Karpas-422 (cell line): ENCODE measurements at regions not wholly inside any gene's neighbourhood (a gene's known extent, or its start where the extent isn't known, plus 50 kb on each side); places are given as distances from the start of the nearest gene placed in this dataset.

ENCODE experiments used
- DNase-seq: peaks from one replicate; pipeline ENCODE4 v3.0.0-alpha.2; 2015
- H2AFZ ChIP-seq: fragments of 200-600 bp; sonication (generic); 2 replicates; pipeline ENCODE4 v1.6.1; 2014; ENCODE audit warnings: antibody characterized with exemption, low read length, mixed read lengths
- H3K27ac ChIP-seq: fragments of 200-600 bp; sonication (generic); 2 replicates; pipeline ENCODE4 v1.5.1; 2014; ENCODE audit warnings: mild to moderate bottlenecking, low read length, moderate library complexity
- H3K27me3 ChIP-seq: fragments of 200-600 bp; sonication (generic); 2 replicates; pipeline ENCODE4 v1.6.1; 2014; ENCODE audit warnings: low read length, mixed read lengths
- H3K36me3 ChIP-seq: fragments of 200-600 bp; sonication (generic); 2 replicates; pipeline ENCODE4 v1.6.1; 2014; ENCODE audit warnings: low read length, mixed read lengths; ENCODE audit not compliant: insufficient read depth
- H3K4me1 ChIP-seq: fragments of 200-600 bp; sonication (generic); 2 replicates; pipeline ENCODE4 v1.6.1; 2014; ENCODE audit warnings: mild to moderate bottlenecking, low read length, mixed read lengths
- H3K4me2 ChIP-seq: fragments of 200-600 bp; sonication (generic); 2 replicates; pipeline ENCODE4 v1.6.1; 2014; ENCODE audit warnings: low read length, low read depth, mild to moderate bottlenecking; ENCODE audit not compliant: poor library complexity, severe bottlenecking
- H3K4me3 ChIP-seq: fragments of 200-600 bp; sonication (generic); 2 replicates; pipeline ENCODE4 v1.5.1; 2014; ENCODE audit warnings: mild to moderate bottlenecking, antibody characterized with exemption, low read length, mixed read lengths
- H3K79me2 ChIP-seq: fragments of 200-600 bp; sonication (generic); 2 replicates; pipeline ENCODE4 v1.6.1; 2014; ENCODE audit warnings: mild to moderate bottlenecking, low read length, mixed read lengths
- H3K9ac ChIP-seq: fragments of 200-600 bp; sonication (generic); 2 replicates; pipeline ENCODE4 v1.6.0; 2014; ENCODE audit warnings: low read length
- H3K9me2 ChIP-seq: fragments of 200-600 bp; sonication (generic), shearing (Covaris generic); replicated peaks from 2 replicates; pipeline ENCODE4 v1.6.0; 2014; ENCODE audit warnings: mild to moderate bottlenecking, low read length, moderate library complexity; ENCODE audit not compliant: insufficient read depth
- H3K9me3 ChIP-seq: fragments of 300-700, 200-600 bp; sonication (generic); 2 replicates; pipeline ENCODE4 v1.6.1; 2014; ENCODE audit warnings: low read length, mixed read lengths
- H4K20me1 ChIP-seq: fragments of 200-600 bp; sonication (generic); 2 replicates; pipeline ENCODE4 v1.6.1; 2014; ENCODE audit warnings: mild to moderate bottlenecking, antibody characterized with exemption, low read length, low read depth; ENCODE audit not compliant: insufficient read depth

GRCh38 chr7:155191901-155192478, 105.7 kb upstream of the INSIG1 start:
- Histone ChIP-seq H3K4me1 (no peaks in the 10 kb centered on the region), H4K20me1 (no peaks in the 10 kb centered on the region), H3K36me3 (no peaks in the 10 kb centered on the region), H3K27ac (no peak overlapping the region), H3K9ac (no peak overlapping the region), H3K79me2 (no peaks in the 10 kb centered on the region), H3K4me2 (no peak overlapping the region), H3K4me3 (no peak overlapping the region), H3K9me3 (no peaks in the 10 kb centered on the region; the same call in 1 of the 2 replicates), H3K9me2 (no peaks in the 10 kb centered on the region), H3K27me3 (no peaks in the 10 kb centered on the region), H2AFZ (no peak overlapping the region)
- DNase-seq = no peak

GRCh38 chr7:155192961-155193640, 104.6 kb upstream of the INSIG1 start:
- Histone ChIP-seq H3K36me3 (no peaks in the 10 kb centered on the region), H3K9ac (no peak overlapping the region), H3K9me2 (no peaks in the 10 kb centered on the region), H2AFZ (no peak overlapping the region), H3K4me3 (no peak overlapping the region), H3K4me1 (no peaks in the 10 kb centered on the region), H3K27me3 (no peaks in the 10 kb centered on the region), H3K9me3 (no peaks in the 10 kb centered on the region; the same call in 1 of the 2 replicates), H4K20me1 (no peaks in the 10 kb centered on the region), H3K79me2 (no peaks in the 10 kb centered on the region), H3K27ac (no peak overlapping the region), H3K4me2 (no peak overlapping the region)
- no peak for DNase-seq

DNA sequence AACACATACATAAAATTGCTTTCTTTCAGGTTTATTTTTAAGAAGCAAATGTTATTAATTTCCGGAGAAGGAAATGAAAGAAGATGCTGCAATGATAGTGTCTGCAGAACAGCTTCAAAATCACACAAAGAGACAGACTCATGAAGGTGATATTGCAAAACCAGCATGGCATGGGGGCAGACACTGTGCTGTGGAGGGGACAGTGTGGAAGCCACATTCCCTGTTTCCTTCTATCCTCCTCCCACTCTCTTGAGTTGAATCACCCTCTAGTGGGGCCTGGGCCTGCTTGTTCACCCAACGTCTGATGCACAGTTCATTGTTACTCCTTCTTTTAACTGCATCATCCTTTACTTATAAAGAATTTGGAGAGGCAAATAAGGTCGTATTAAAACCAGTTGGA, 104.0 kb upstream of the INSIG1 start:
- Histone ChIP-seq H3K4me3 (no peak overlapping the region), H3K4me2 (no peak overlapping the region), H3K9me2 (no peaks in the 10 kb centered on the region), H3K27ac (no peak overlapping the region), H4K20me1 (no peaks in the 10 kb centered on the region), H3K9ac (no peak overlapping the region), H3K9me3 (no peaks in the 10 kb centered on the region; the same call in 1 of the 2 replicates), H3K36me3 (no peaks in the 10 kb centered on the region), H3K4me1 (no peaks in the 10 kb centered on the region), H3K79me2 (no peaks in the 10 kb centered on the region), H2AFZ (no peak overlapping the region), H3K27me3 (no peaks in the 10 kb centered on the region)
- DNase-seq = no peak

DNA sequence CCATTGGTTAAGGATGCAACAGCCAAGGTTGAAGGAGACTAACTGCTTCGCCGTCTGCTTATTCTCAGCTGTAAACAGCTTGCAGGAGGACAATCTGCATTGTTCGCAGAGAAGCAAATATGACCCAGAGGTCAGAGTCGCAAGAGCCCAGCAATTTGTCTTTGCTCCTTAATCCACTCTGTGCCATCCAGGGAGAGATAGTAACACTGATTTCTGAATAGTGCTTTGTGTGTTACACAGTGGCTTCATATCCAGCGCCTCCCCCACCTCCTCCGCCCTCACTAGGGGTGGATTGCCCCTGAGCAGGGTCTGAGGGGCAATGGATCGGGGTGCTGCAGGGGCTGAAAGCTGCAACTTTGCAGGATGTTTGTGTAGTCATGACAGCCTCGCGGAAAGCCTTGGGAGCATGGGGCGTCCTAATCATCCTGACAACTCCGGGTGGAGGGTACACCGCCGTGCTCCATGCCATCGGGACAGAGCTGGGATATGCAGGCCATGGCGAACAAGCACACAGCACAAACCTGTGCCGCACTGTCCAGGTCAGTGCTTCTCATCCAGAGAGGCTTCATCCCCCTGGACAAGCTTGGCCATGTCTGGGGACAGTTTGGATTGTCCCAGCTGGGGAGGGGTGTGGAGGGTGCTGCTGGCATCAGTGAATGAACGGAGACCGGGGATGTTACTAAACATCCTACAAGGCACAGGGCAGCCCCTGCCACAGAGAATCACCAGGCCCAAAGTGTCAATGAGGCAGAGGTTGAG, 103.1 kb upstream of the INSIG1 start:
- DNase-seq = no peak
- no peak overlapping the region for H3K27ac ChIP-seq
- no peak overlapping the region for H2AFZ ChIP-seq
- H3K9me3 ChIP-seq = no peaks in the 10 kb centered on the region; the same call in 1 of the 2 replicates
- H3K4me3 ChIP-seq = no peak overlapping the region
- H3K4me1 ChIP-seq = no peaks in the 10 kb centered on the region
- H3K4me2 ChIP-seq = no peak overlapping the region
- H4K20me1 ChIP-seq = no peaks in the 10 kb centered on the region
- H3K79me2 ChIP-seq = no peaks in the 10 kb centered on the region
- no peaks in the 10 kb centered on the region for H3K27me3 ChIP-seq
- H3K9ac ChIP-seq = no peak overlapping the region
- H3K9me2 ChIP-seq = no peaks in the 10 kb centered on the region
- H3K36me3 ChIP-seq = no peaks in the 10 kb centered on the region

DNA sequence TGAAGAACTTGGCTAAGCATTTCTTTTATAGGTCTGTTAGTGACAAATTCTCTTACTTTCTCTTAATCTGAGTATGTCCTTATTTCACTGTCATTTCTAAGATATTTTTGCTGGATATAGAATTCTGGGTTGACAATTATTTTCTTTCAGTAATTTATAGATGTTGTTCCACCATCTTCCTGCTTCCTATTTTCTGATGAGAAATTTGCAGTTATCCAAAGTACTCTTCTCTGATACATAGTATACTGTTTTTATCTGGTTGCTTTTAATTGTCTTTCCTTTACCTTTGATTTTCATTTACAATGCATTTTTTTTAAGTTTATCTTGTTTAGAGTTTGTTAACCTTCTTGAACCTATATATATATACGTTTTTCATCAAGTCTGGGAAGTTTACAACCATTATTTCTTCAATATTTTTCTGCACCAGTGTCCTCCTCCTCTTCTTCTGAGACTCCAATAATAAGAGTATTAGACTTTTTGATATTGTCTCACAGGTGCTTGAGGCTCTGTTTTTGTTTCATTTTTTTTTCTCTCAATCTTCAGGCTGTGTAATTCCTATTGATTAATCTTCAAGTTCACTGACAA, 101.6 kb upstream of the INSIG1 start:
- Histone ChIP-seq H3K9me3 (no peaks in the 10 kb centered on the region; the same call in 1 of the 2 replicates), H3K9ac (no peak overlapping the region), H3K9me2 (no peaks in the 10 kb centered on the region), H3K27ac (no peak overlapping the region), H3K36me3 (no peaks in the 10 kb centered on the region), H3K79me2 (no peaks in the 10 kb centered on the region), H3K4me3 (no peak overlapping the region), H3K4me1 (no peaks in the 10 kb centered on the region), H2AFZ (no peak overlapping the region), H4K20me1 (no peaks in the 10 kb centered on the region), H3K27me3 (no peaks in the 10 kb centered on the region), H3K4me2 (no peak overlapping the region)
- DNase-seq = no peak

DNA sequence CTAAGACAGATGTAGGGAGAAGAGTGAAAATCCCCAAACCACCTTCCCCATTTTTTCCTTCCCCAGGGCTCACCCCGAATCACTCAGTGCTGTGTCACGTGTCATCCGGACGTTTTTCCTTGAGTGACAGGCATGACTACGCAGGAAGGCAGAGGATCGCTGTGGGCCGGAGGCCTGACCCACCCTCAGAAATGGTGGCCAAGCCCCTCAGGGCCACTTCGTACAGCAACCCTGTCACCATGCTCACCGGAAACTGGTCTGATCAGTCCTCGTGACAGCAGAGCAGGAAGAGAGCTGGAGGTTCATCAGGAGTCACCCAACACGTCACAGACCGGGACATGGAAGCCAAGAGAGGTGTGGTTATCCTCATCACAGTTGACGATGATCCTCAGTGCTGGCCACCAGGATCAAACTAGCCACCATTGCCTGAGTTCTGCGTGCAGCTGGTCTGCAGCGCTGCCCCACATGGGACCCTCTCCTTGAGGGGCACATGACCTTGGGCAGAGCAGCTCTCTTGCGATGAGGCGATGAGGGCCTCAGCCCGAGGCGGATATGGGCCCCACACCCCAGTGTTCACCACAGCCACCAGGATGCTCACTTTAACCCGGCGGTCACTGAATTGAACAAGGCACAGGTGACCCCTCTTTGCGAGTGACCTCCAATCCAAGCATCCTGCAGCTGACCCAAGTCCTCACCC, 99.3 kb upstream of the INSIG1 start:
- H3K36me3 ChIP-seq = no peaks in the 10 kb centered on the region
- H3K9me3 ChIP-seq = no peaks in the 10 kb centered on the region; the same call in 1 of the 2 replicates
- H3K27ac ChIP-seq = no peak overlapping the region
- H3K9ac ChIP-seq = no peak overlapping the region
- no peak overlapping the region for H2AFZ ChIP-seq
- H3K4me1 ChIP-seq = peaks cover 3% of the 10 kb centered on the region; the same call in 1 of the 2 replicates
- H3K4me3 ChIP-seq = no peak overlapping the region
- H3K4me2 ChIP-seq = no peak overlapping the region
- no peak for DNase-seq
- H3K27me3 ChIP-seq = no peaks in the 10 kb centered on the region
- no peaks in the 10 kb centered on the region for H3K9me2 ChIP-seq
- H4K20me1 ChIP-seq = no peaks in the 10 kb centered on the region
- no peaks in the 10 kb centered on the region for H3K79me2 ChIP-seq

DNA sequence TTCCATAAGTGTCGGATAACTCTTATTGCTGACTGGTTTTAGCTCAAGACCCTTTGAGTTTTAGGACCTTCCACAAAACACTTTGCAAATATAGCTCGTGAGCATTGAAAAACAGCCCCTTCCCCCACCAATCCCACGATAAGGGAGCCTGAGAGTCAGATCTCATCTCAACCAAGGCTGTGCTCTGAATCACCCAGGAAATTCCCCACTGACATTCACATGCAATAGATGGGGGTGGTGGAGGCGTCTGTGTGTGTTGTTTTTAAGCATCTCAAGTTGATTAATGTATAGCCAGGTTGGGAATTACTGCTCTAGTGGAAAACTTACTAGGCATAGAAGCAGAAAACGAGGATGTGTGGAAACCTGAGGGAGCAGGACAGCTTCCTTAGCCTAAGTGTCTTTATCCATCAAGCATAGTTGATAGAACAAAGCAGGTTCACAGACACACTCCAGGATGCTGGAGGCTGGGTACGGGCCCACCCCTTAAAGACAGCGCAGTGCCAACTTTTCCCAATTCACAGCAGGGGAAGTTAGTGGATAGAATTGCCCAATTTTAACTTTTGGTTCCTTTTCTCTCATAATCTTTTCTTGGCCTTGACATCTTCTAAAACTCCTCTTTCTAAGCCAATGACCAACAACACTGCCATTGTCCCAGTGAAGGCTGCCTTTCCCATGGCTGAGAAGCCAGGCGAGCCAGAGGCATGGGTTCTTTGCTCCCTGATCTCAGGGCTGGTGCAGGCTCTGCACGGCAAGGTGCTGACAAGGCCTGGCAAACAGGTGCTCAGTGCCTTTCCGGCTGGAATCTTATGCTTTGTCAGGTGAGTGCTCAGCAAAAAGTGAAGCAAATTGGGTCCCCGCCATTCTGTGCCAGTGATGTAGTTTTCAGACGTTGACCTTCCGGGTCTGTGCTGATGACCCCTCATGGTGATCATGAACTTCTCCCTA, 98.5 kb upstream of the INSIG1 start:
- Histone ChIP-seq H3K79me2 (no peaks in the 10 kb centered on the region), H2AFZ (no peak overlapping the region), H3K36me3 (no peaks in the 10 kb centered on the region), H3K9me2 (no peaks in the 10 kb centered on the region), H3K4me2 (no peak overlapping the region), H3K4me1 (peaks cover 3% of the 10 kb centered on the region; the same call in 1 of the 2 replicates), H3K27me3 (no peaks in the 10 kb centered on the region), H3K4me3 (no peak overlapping the region), H3K9me3 (no peaks in the 10 kb centered on the region; the same call in 1 of the 2 replicates), H3K27ac (no peak overlapping the region), H3K9ac (no peak overlapping the region), H4K20me1 (no peaks in the 10 kb centered on the region)
- DNase-seq = no peak
